Neural cell (in vitro differentiated cells): ENCODE measurements at regions not wholly inside any gene's neighbourhood (a gene's known extent, or its start where the extent isn't known, plus 50 kb on each side); places are given as distances from the start of the nearest gene placed in this dataset.

Source experiments
- H2AFZ ChIP-seq: fragments of 200-600, 300-800 bp; sonication (generic), shearing (Covaris generic); 2 replicates; pipeline ENCODE4 v1.6.0; 2014; ENCODE audit warnings: low read depth, mild to moderate bottlenecking, antibody characterized with exemption, low read length, moderate library complexity
- H3F3A ChIP-seq: fragments of 200-600 bp; shearing (Covaris generic); 2 replicates; pipeline ENCODE4 v1.6.1; 2016; ENCODE audit warnings: mild to moderate bottlenecking, moderate library complexity, mixed read lengths, antibody characterized with exemption, low read length; ENCODE audit not compliant: insufficient read depth, poor library complexity, severe bottlenecking
- H3K27ac ChIP-seq: fragments of 200-600, 300-800 bp; sonication (generic), shearing (Covaris generic); 2 replicates; pipeline ENCODE4 v1.5.1; 2014; ENCODE audit warnings: mild to moderate bottlenecking, low read length, moderate library complexity
- H3K27me3 ChIP-seq: fragments of 300-800, 200-600 bp; sonication (generic), shearing (Covaris generic); 2 replicates; pipeline ENCODE4 v1.6.0; 2014; ENCODE audit warnings: mild to moderate bottlenecking, low read depth, low read length, moderate library complexity; ENCODE audit not compliant: insufficient read depth
- H3K36me3 ChIP-seq: fragments of 300-800, 200-600 bp; sonication (generic), shearing (Covaris generic); 2 replicates; pipeline ENCODE4 v1.5.1; 2014; ENCODE audit warnings: mild to moderate bottlenecking, antibody characterized with exemption, low read length, moderate library complexity; ENCODE audit not compliant: insufficient read depth
- H3K4me2 ChIP-seq: fragments of 300-800, 200-600 bp; sonication (generic), shearing (Covaris generic); 2 replicates; pipeline ENCODE4 v1.6.0; 2014; ENCODE audit warnings: mild to moderate bottlenecking, low read length
- H3K4me3 ChIP-seq: fragments of 300-800, 200-600 bp; sonication (generic), shearing (Covaris generic); 2 replicates; pipeline ENCODE4 v1.5.1; 2014; ENCODE audit warnings: mild to moderate bottlenecking, low read length, moderate library complexity
- H3K79me2 ChIP-seq: fragments of 200-600 bp; shearing (Covaris generic); replicated peaks from 2 replicates; pipeline ENCODE4 v1.6.0; 2014; ENCODE audit warnings: mild to moderate bottlenecking, low read length, moderate library complexity; ENCODE audit not compliant: insufficient read depth
- H3K9ac ChIP-seq: fragments of 300-800, 200-600 bp; sonication (generic), shearing (Covaris generic); 2 replicates; pipeline ENCODE4 v1.6.1; 2016; ENCODE audit warnings: mild to moderate bottlenecking, low read length, mixed read lengths
- H3K9me2 ChIP-seq: fragments of 200-600 bp; shearing (Covaris generic); 2 replicates; pipeline ENCODE4 v1.6.1; 2016; ENCODE audit warnings: mild to moderate bottlenecking, low read length, mixed read lengths; ENCODE audit not compliant: insufficient read depth
- H3K9me3 ChIP-seq: fragments of 200-600, 300-800 bp; sonication (generic), shearing (Covaris generic); 2 replicates; pipeline ENCODE4 v1.6.1; 2016; ENCODE audit warnings: mild to moderate bottlenecking, mixed run types, low read length, moderate library complexity, mixed read lengths
- H4K20me1 ChIP-seq: fragments of 200-600 bp; shearing (Covaris generic); 2 replicates; pipeline ENCODE4 v1.6.1; 2016; ENCODE audit warnings: mild to moderate bottlenecking, mixed run types; ENCODE audit not compliant: insufficient read depth
- CTCF ChIP-seq: fragments of 450-650 bp; IDR thresholded peaks from 2 replicates; pipeline ENCODE4 v1.5.1; 2014; ENCODE audit warnings: antibody characterized with exemption, mild to moderate bottlenecking, moderate library complexity; ENCODE audit not compliant: poor library complexity, severe bottlenecking
- EP300 ChIP-seq: fragments of 450-650 bp; conservative IDR thresholded peaks from 2 replicates; pipeline ENCODE4 v1.6.1; 2014; ENCODE audit warnings: antibody characterized with exemption, mild to moderate bottlenecking, moderate library complexity; ENCODE audit not compliant: poor library complexity, severe bottlenecking
- EZH2 ChIP-seq: fragments of 200-600, 300-800 bp; shearing (Covaris generic), sonication (generic); IDR thresholded peaks from 2 replicates; pipeline ENCODE4 v1.6.1; 2014; ENCODE audit warnings: antibody characterized with exemption, low read length, borderline replicate concordance, mild to moderate bottlenecking; ENCODE audit not compliant: insufficient read depth, poor library complexity, severe bottlenecking
- MXI1 ChIP-seq: fragments of 450-650 bp; conservative IDR thresholded peaks from 2 replicates; pipeline ENCODE4 v1.6.1; 2014; ENCODE audit warnings: antibody characterized with exemption, mild to moderate bottlenecking; ENCODE audit not compliant: poor library complexity, severe bottlenecking
- POLR2AphosphoS5 ChIP-seq: IDR thresholded peaks from 2 replicates; pipeline ENCODE4 v1.6.1; 2012
- RAD21 ChIP-seq: fragments of 450-650 bp; conservative IDR thresholded peaks from 2 replicates; pipeline ENCODE4 v1.6.1; 2014; ENCODE audit warnings: antibody characterized with exemption, mild to moderate bottlenecking, moderate library complexity
- REST ChIP-seq: IDR thresholded peaks from 2 replicates; pipeline ENCODE4 v1.6.1; 2012; ENCODE audit warnings: borderline replicate concordance
- SMC3 ChIP-seq: fragments of 450-650 bp; conservative IDR thresholded peaks from 2 replicates; pipeline ENCODE4 v1.6.1; 2014; ENCODE audit warnings: antibody characterized with exemption, mild to moderate bottlenecking, moderate library complexity; ENCODE audit not compliant: poor library complexity
- TAF1 ChIP-seq: IDR thresholded peaks from 2 replicates; pipeline ENCODE4 v1.6.1; 2012; ENCODE audit warnings: low read depth

GRCh38 chr21:38056481-38056880 lies 140.2 kb upstream of the KCNJ6 start:
- no peak overlapping the region for H3K4me2 ChIP-seq
- no peaks in the 10 kb centered on the region for H3F3A ChIP-seq
- no peaks in the 10 kb centered on the region for H3K9me3 ChIP-seq
- TF ChIP-seq EZH2 (no peak), EP300 (no peak), POLR2AphosphoS5 (no peak), CTCF (no peak), SMC3 (no peak), RAD21 (no peak), TAF1 (no peak), MXI1 (no peak)
- H3K9ac ChIP-seq, result no peak overlapping the region
- H3K27me3 ChIP-seq, result no peaks in the 10 kb centered on the region
- no peaks in the 10 kb centered on the region for H3K36me3 ChIP-seq
- no peaks in the 10 kb centered on the region for H4K20me1 ChIP-seq
- no peak overlapping the region for H2AFZ ChIP-seq
- H3K27ac ChIP-seq, result no peak overlapping the region
- no peak overlapping the region for H3K4me3 ChIP-seq
- no peaks in the 10 kb centered on the region for H3K79me2 ChIP-seq
- no peaks in the 10 kb centered on the region for H3K9me2 ChIP-seq

- H3K79me2 ChIP-seq, result no peaks in the 10 kb centered on the region
- no peaks in the 10 kb centered on the region for H3K27me3 ChIP-seq
- no peak overlapping the region for H3K4me2 ChIP-seq
- no peaks in the 10 kb centered on the region for H3K9me2 ChIP-seq
- H3K9ac ChIP-seq, result no peak overlapping the region
- H3K9me3 ChIP-seq, result no peaks in the 10 kb centered on the region
- H4K20me1 ChIP-seq, result no peaks in the 10 kb centered on the region
- H3K27ac ChIP-seq, result no peak overlapping the region
- no peaks in the 10 kb centered on the region for H3K36me3 ChIP-seq
- no peak overlapping the region for H3K4me3 ChIP-seq
- TF ChIP-seq MXI1, result no peak
- TF ChIP-seq TAF1, result no peak
- no peak for TF ChIP-seq POLR2AphosphoS5
- no peak for TF ChIP-seq REST
- TF ChIP-seq EP300, result no peak
- no peak for TF ChIP-seq SMC3
- no peak for TF ChIP-seq RAD21
- no peak for TF ChIP-seq CTCF
- TF ChIP-seq EZH2, result no peak
- H3F3A ChIP-seq, result no peaks in the 10 kb centered on the region
- no peak overlapping the region for H2AFZ ChIP-seq
These were observed 141.4 kb upstream of the KCNJ6 start for GRCh38 chr21:38057626-38058025.
